K562 (cell line): ENCODE measurements at regions not wholly inside any gene's neighbourhood (a gene's known extent, or its start where the extent isn't known, plus 50 kb on each side); places are given as distances from the start of the nearest gene placed in this dataset.

ENCODE experiments used
- ATAC-seq: fragments of 200-7000 bp; cut with Tn5 transposase; 3 replicates; pipeline ENCODE4 v1.9.1; 2020; ENCODE audit warnings: moderate library complexity
- BruUV-seq: library from RNA; stranded (reverse); fragments of 400-500 nt; replicated peaks from 2 replicates; lab custom pipeline; 2021; lab: Mats Ljungman, UMichigan
- CTCF ChIA-PET: fragments of 300-600 bp; formaldehyde crosslinking; extraction: SDS; loops from one replicate; lab custom pipeline; 2021; ENCODE audit warnings: low intra/inter-chr PET ratio; lab: Yijun Ruan, JAX
- POLR2A ChIA-PET: fragments of 300-600, 350-650 bp; sonication (Branson Sonifier 250); formaldehyde crosslinking; extraction: SDS; loops from one replicate; lab custom pipeline; 2021; ENCODE audit warnings: antibody characterized with exemption, inconsistent platforms; lab: Yijun Ruan, JAX
- DNase-seq, 4 experiments: peaks; one replicate each; pipeline versions ENCODE4 v3.0.0 to v3.0.0-alpha.2; 2011 to 2018; ENCODE audit warnings: low spot score in 3 of 4, mixed read lengths in 3 of 4; ENCODE audit errors: extremely low read depth in 1 of 4
- FAIRE-seq: peaks from 2 replicates; lab custom pipeline; 2011; peaks lifted over from hg19 to GRCh38; lab: Jason Lieb, UNC
- H2AFZ ChIP-seq: 2 replicates; pipeline ENCODE4 v1.6.0; 2011; ENCODE audit warnings: low read depth, low read length, control low read depth, inconsistent platforms
- H3K27ac ChIP-seq: fragments of 200-600 bp; 3 replicates; pipeline ENCODE4 v1.8.0; 2011; ENCODE audit warnings: low read depth, mild to moderate bottlenecking, control low read depth, inconsistent platforms, low read length, moderate library complexity, mixed read lengths; ENCODE audit errors: extremely low read depth
- H3K27me3 ChIP-seq, 2 experiments: fragments of 300-600 bp in 1 of 2; 2 replicates in 1 of 2; 3 replicates in 1 of 2; pipeline versions ENCODE4 v1.6.0 to v1.8.0; 2011; ENCODE audit warnings: inconsistent platforms in 2 of 2, low read length in 2 of 2, mild to moderate bottlenecking in 1 of 2, mixed read lengths in 1 of 2, moderate library complexity in 1 of 2; ENCODE audit not compliant: control insufficient read depth in 2 of 2, insufficient read depth in 2 of 2
- H3K36me3 ChIP-seq: fragments of 300-600 bp; 3 replicates; pipeline ENCODE4 v1.8.0; 2011; ENCODE audit warnings: mild to moderate bottlenecking, low read length, inconsistent platforms; ENCODE audit not compliant: control insufficient read depth, insufficient read depth
- H3K4me1 ChIP-seq, 2 experiments: fragments of 200-600 bp in 1 of 2; replicated peaks in 1 of 2; 2 replicates in 1 of 2; 3 replicates in 1 of 2; pipeline versions ENCODE4 v1.5.1 to v1.8.0; 2011; ENCODE audit warnings: inconsistent platforms in 2 of 2, low read length in 2 of 2, mild to moderate bottlenecking in 1 of 2, mixed read lengths in 1 of 2, moderate library complexity in 1 of 2; ENCODE audit not compliant: control insufficient read depth in 2 of 2, insufficient read depth in 2 of 2
- H3K4me2 ChIP-seq: 2 replicates; pipeline ENCODE4 v1.6.1; 2011; ENCODE audit warnings: low read length, control low read depth, inconsistent platforms, mixed read lengths; ENCODE audit not compliant: insufficient read depth
- H3K4me3 ChIP-seq: fragments of 200-600 bp; sonication (generic), shearing (Covaris generic); 2 replicates; pipeline ENCODE4 v1.5.1; 2016; ENCODE audit warnings: control low read depth, inconsistent platforms
- H3K79me2 ChIP-seq: fragments of 200-600 bp; 3 replicates; pipeline ENCODE4 v1.8.0; 2011; ENCODE audit warnings: low read length, inconsistent platforms; ENCODE audit not compliant: control insufficient read depth, insufficient read depth
- H3K9ac ChIP-seq, 2 experiments: 2 replicates each; pipeline versions ENCODE4 v1.6.0 to v1.6.1; 2011; ENCODE audit warnings: low read depth in 2 of 2, low read length in 2 of 2, control low read depth in 1 of 2, inconsistent platforms in 1 of 2, mild to moderate bottlenecking in 1 of 2, mixed read lengths in 1 of 2; ENCODE audit not compliant: insufficient read depth in 1 of 2
- H3K9me1 ChIP-seq: one replicate; pipeline ENCODE4 v1.6.0; 2011; ENCODE audit warnings: inconsistent platforms, mild to moderate bottlenecking, low read length, moderate library complexity; ENCODE audit not compliant: control insufficient read depth, insufficient read depth
- H3K9me3 ChIP-seq: replicated peaks from 2 replicates; pipeline ENCODE4 v1.5.1; 2011; ENCODE audit warnings: low read depth, low read length, inconsistent platforms; ENCODE audit not compliant: control insufficient read depth, insufficient read depth
- H4K20me1 ChIP-seq: replicated peaks from 2 replicates; pipeline ENCODE4 v1.6.1; 2011; ENCODE audit warnings: low read length, inconsistent platforms, mixed read lengths; ENCODE audit not compliant: control insufficient read depth, insufficient read depth
- ATF1 ChIP-seq, 2 experiments: fragments of 450-650 bp in 1 of 2; IDR thresholded peaks; 2 replicates each; pipeline ENCODE4 v1.6.1; 2016; ENCODE audit warnings: missing compliant biosample characterization in 1 of 2, missing genetic modification characterization in 1 of 2
- CXXC5 ChIP-seq: fragments of 250-450 bp; sonication (Bioruptor Pico); IDR thresholded peaks from 2 replicates; pipeline ENCODE4 v1.8.0; 2022; ENCODE audit warnings: inconsistent platforms, mild to moderate bottlenecking, moderate library complexity
- ELF1 ChIP-seq: fragments of 200-800 bp; sonication (Bioruptor generic); IDR thresholded peaks from 2 replicates; pipeline ENCODE4 v1.6.1; 2016; ENCODE audit warnings: missing genetic modification characterization, missing compliant biosample characterization
- GABPB1 ChIP-seq: sonication (generic); formaldehyde crosslinking; IDR thresholded peaks from 2 replicates; pipeline ENCODE4 v1.8.0; 2022; ENCODE audit warnings: mild to moderate bottlenecking, missing genetic modification reagents
- IRF1 ChIP-seq: sonication (generic); formaldehyde crosslinking; IDR thresholded peaks from 2 replicates; pipeline ENCODE4 v1.8.0; 2022; ENCODE audit warnings: missing genetic modification reagents, mild to moderate bottlenecking, borderline replicate concordance
- L3MBTL2 ChIP-seq: fragments of 450-650 bp; IDR thresholded peaks from 2 replicates; pipeline ENCODE4 v1.6.1; 2016; ENCODE audit warnings: mild to moderate bottlenecking, moderate library complexity
- POU5F1 ChIP-seq: fragments of 150-350 bp; IDR thresholded peaks from 2 replicates; pipeline ENCODE4 v1.6.1; 2014; ENCODE audit warnings: borderline replicate concordance, low read length, low read depth, mild to moderate bottlenecking; ENCODE audit not compliant: partially characterized antibody
- RBM34 ChIP-seq: fragments of 200-400 bp; formaldehyde crosslinking; IDR thresholded peaks from 2 replicates; pipeline ENCODE4 v1.6.1; 2018; ENCODE audit warnings: low read length, borderline replicate concordance; ENCODE audit not compliant: insufficient read depth
- SFPQ ChIP-seq: fragments of 200-400 bp; formaldehyde crosslinking; IDR thresholded peaks from 2 replicates; pipeline ENCODE4 v1.6.1; 2017; ENCODE audit warnings: mild to moderate bottlenecking, low read depth, low read length, moderate library complexity
- ZBTB43 ChIP-seq: sonication (generic); formaldehyde crosslinking; IDR thresholded peaks from 2 replicates; pipeline ENCODE4 v1.8.0; 2023; ENCODE audit warnings: mild to moderate bottlenecking, missing genetic modification reagents
- ZNF175 ChIP-seq: fragments of 200-800 bp; sonication (Bioruptor generic); IDR thresholded peaks from 2 replicates; pipeline ENCODE4 v1.6.1; 2016; ENCODE audit warnings: low read depth, mild to moderate bottlenecking, missing genetic modification characterization, missing compliant biosample characterization
- ZNF398 ChIP-seq: fragments of 250-450 bp; sonication (Bioruptor Pico); IDR thresholded peaks from 2 replicates; pipeline ENCODE4 v1.8.0; 2021; ENCODE audit warnings: moderate library complexity, mild to moderate bottlenecking, inconsistent platforms
- WGBS: fragments of 100-300 bp; shearing (Covaris generic); methylation state at CpG from one replicate; pipeline ENCODE4 v1.1.6; 2016; ENCODE audit warnings: low coverage, mixed read lengths; ENCODE audit not compliant: insufficient coverage; ENCODE audit errors: missing lambda C conversion rate; 5-methylcytosine and 5-hydroxymethylcytosine counted together
- in situ Hi-C: fragments of 300-500 bp; cut with MboI; formaldehyde crosslinking; loops from 4 replicates; pipeline ENCODE4 v1.15.0; 2018; ENCODE audit warnings: inconsistent platforms, mixed read lengths
- intact Hi-C: fragments of 100-400 bp; cut with micrococcal nuclease; formaldehyde crosslinking; loops from 2 replicates; pipeline ENCODE4 v1.14.2; 2022

- intact Hi-C loops: no loop called here
- H3K27me3 ChIP-seq: peaks cover 0 to 37% of the 10 kb centered on the region in 2 experiments; a peak in 2 of 5 replicates
- CTCF ChIA-PET: no interaction called here
- 0% methylated on average over 3 of the region's 10 CpGs for WGBS
- no peaks in the 10 kb centered on the region for H3K9me1 ChIP-seq
- no peaks in the 10 kb centered on the region; a peak in 2 of 5 replicates for H3K4me1 ChIP-seq
- no TSS peak for BruUV-seq
- in situ Hi-C loops: no loop called here
- POLR2A ChIA-PET: no interaction called here
- H3K36me3 ChIP-seq: no peaks in the 10 kb centered on the region
- no peaks in the 10 kb centered on the region for H4K20me1 ChIP-seq
- no peak for TF ChIP-seq ELF1
- no peak for TF ChIP-seq CXXC5 (CRISPR knock-in tag)
- TF ChIP-seq L3MBTL2: no peak
- no peak for TF ChIP-seq ZNF398 (CRISPR knock-in tag)
- no peak for TF ChIP-seq GABPB1
- TF ChIP-seq IRF1 (CRISPR knock-in tag): no peak
- TF ChIP-seq ZBTB43: no peak
- no peak for TF ChIP-seq POU5F1
- TF ChIP-seq SFPQ: no peak
- TF ChIP-seq ATF1 (CRISPR knock-in tag; IDR thresholded peaks at IDR 0.05): no peak
- TF ChIP-seq ATF1 (tag; IDR thresholded peaks at IDR 0.05): no peak
- no peak for TF ChIP-seq ZNF175 (CRISPR knock-in tag)
- TF ChIP-seq RBM34: no peak
- H3K79me2 ChIP-seq: no peaks in the 10 kb centered on the region
- FAIRE-seq: no peak
- ATAC-seq: no peak
- H3K4me2 ChIP-seq: no peak overlapping the region
- no peak overlapping the region for H2AFZ ChIP-seq
- no peak overlapping the region for H3K27ac ChIP-seq
- H3K4me3 ChIP-seq: no peak overlapping the region
- no peaks in the 10 kb centered on the region for H3K9me3 ChIP-seq
- no peak for DNase-seq
- H3K9ac ChIP-seq: no peak overlapping the region
Measured at GRCh38 chr7:47633134-47633533, 51.2 kb upstream of the TNS3 start.
